Mesenchymal stem cell (in vitro differentiated cells and primary cell): ENCODE measurements at regions not wholly inside any gene's neighbourhood (a gene's known extent, or its start where the extent isn't known, plus 50 kb on each side); places are given as distances from the start of the nearest gene placed in this dataset.
"Not testable (repeated sequence)": the region's sequence is repeated elsewhere in the genome, so short reads cannot be mapped to it uniquely, and the experiment has no call there.

ENCODE experiments used
- DNase-seq: peaks from one replicate; pipeline ENCODE4 v3.0.0-alpha.2; 2013
- H2AFZ ChIP-seq: one replicate; pipeline ENCODE4 v1.6.1; 2013; ENCODE audit warnings: low read depth, mild to moderate bottlenecking, control low read depth, inconsistent platforms, low read length, moderate library complexity
- H2AK5ac ChIP-seq: 2 replicates; pipeline ENCODE4 v1.6.1; 2013; ENCODE audit warnings: low read length, moderate library complexity, mild to moderate bottlenecking, inconsistent platforms; ENCODE audit not compliant: severe bottlenecking
- H2BK120ac ChIP-seq: one replicate; pipeline ENCODE4 v1.6.1; 2013; ENCODE audit warnings: low read depth, mild to moderate bottlenecking, inconsistent platforms, low read length, moderate library complexity
- H2BK12ac ChIP-seq, 2 experiments: one replicate each; pipeline ENCODE4 v1.6.1; 2013; ENCODE audit warnings: inconsistent platforms in 2 of 2, low read length in 2 of 2, mild to moderate bottlenecking in 2 of 2, moderate library complexity in 2 of 2, control low read depth in 1 of 2
- H2BK15ac ChIP-seq: one replicate; pipeline ENCODE4 v1.6.1; 2013; ENCODE audit warnings: mild to moderate bottlenecking, low read depth, inconsistent platforms; ENCODE audit not compliant: poor library complexity, severe bottlenecking
- H2BK5ac ChIP-seq: 2 replicates; pipeline ENCODE4 v1.6.1; 2013; ENCODE audit warnings: low read depth, mild to moderate bottlenecking, low read length, control low read depth, inconsistent platforms; ENCODE audit not compliant: poor library complexity, severe bottlenecking
- H3K14ac ChIP-seq, 2 experiments: one replicate each; pipeline ENCODE4 v1.6.1; 2013; ENCODE audit warnings: inconsistent platforms in 2 of 2, low read length in 2 of 2, control low read depth in 1 of 2, mild to moderate bottlenecking in 1 of 2, moderate library complexity in 1 of 2
- H3K18ac ChIP-seq, 2 experiments: one replicate each; pipeline ENCODE4 v1.6.1; 2013; ENCODE audit warnings: inconsistent platforms in 2 of 2, low read length in 2 of 2, control low read depth in 1 of 2, low read depth in 1 of 2, mild to moderate bottlenecking in 1 of 2
- H3K23ac ChIP-seq, 2 experiments: one replicate each; pipeline ENCODE4 v1.6.1; 2013; ENCODE audit warnings: inconsistent platforms in 2 of 2, low read length in 2 of 2, mild to moderate bottlenecking in 2 of 2, moderate library complexity in 2 of 2, control low read depth in 1 of 2
- H3K27ac ChIP-seq: 2 replicates; pipeline ENCODE4 v1.5.1; 2013; ENCODE audit warnings: mild to moderate bottlenecking, moderate library complexity, low read length, control low read depth, inconsistent platforms; ENCODE audit not compliant: poor library complexity, severe bottlenecking
- H3K27me3 ChIP-seq, 2 experiments: 2 replicates each; pipeline versions ENCODE4 v1.6.1 to v1.7.0; 2013; ENCODE audit warnings: low read length in 2 of 2, mild to moderate bottlenecking in 2 of 2, moderate library complexity in 2 of 2, control low read depth in 1 of 2, inconsistent platforms in 1 of 2; ENCODE audit not compliant: control insufficient read depth in 1 of 2, insufficient read depth in 1 of 2
- H3K36me3 ChIP-seq, 2 experiments: 2 replicates each; pipeline versions ENCODE4 v1.6.1 to v1.7.0; 2013; ENCODE audit warnings: low read length in 2 of 2, control low read depth in 1 of 2, inconsistent platforms in 1 of 2, low read depth in 1 of 2, mild to moderate bottlenecking in 1 of 2; ENCODE audit not compliant: insufficient read depth in 2 of 2, control insufficient read depth in 1 of 2
- H3K4ac ChIP-seq, 2 experiments: one replicate each; pipeline ENCODE4 v1.6.1; 2013; ENCODE audit warnings: inconsistent platforms in 2 of 2, low read length in 2 of 2, mild to moderate bottlenecking in 2 of 2, moderate library complexity in 2 of 2, control low read depth in 1 of 2, low read depth in 1 of 2
- H3K4me1 ChIP-seq: 2 replicates; pipeline ENCODE4 v1.6.1; 2013; ENCODE audit warnings: low read depth, low read length, control low read depth; ENCODE audit not compliant: control insufficient read depth, insufficient read depth
- H3K4me2 ChIP-seq: 2 replicates; pipeline ENCODE4 v1.6.1; 2013; ENCODE audit warnings: low read length, mild to moderate bottlenecking, inconsistent platforms; ENCODE audit not compliant: poor library complexity, severe bottlenecking
- H3K4me3 ChIP-seq, 2 experiments: 2 replicates each; pipeline versions ENCODE4 v1.5.1 to v1.7.0; 2013; ENCODE audit warnings: low read length in 2 of 2, mild to moderate bottlenecking in 2 of 2, control low read depth in 1 of 2, low read depth in 1 of 2; ENCODE audit not compliant: insufficient read depth in 1 of 2
- H3K79me1 ChIP-seq: replicated peaks from 2 replicates; pipeline ENCODE4 v1.6.1; 2013; ENCODE audit warnings: mild to moderate bottlenecking, control low read depth, low read length, inconsistent platforms; ENCODE audit not compliant: poor library complexity, severe bottlenecking
- H3K9ac ChIP-seq: 2 replicates; pipeline ENCODE4 v1.7.0; 2013; ENCODE audit warnings: mild to moderate bottlenecking, low read length, moderate library complexity
- H3K9me3 ChIP-seq: 2 replicates; pipeline ENCODE4 v1.7.0; 2013; ENCODE audit warnings: mild to moderate bottlenecking, low read length; ENCODE audit not compliant: control insufficient read depth
- H4K8ac ChIP-seq: one replicate; pipeline ENCODE4 v1.6.1; 2013; ENCODE audit warnings: inconsistent platforms, mild to moderate bottlenecking, low read length, moderate library complexity
- H4K91ac ChIP-seq: one replicate; pipeline ENCODE4 v1.6.1; 2013; ENCODE audit warnings: mild to moderate bottlenecking, low read length, inconsistent platforms
- WGBS: methylation state at CpG from one replicate; pipeline ENCODE4 v1.1.7; 2013; ENCODE audit warnings: mixed read lengths; 5-methylcytosine and 5-hydroxymethylcytosine counted together

DNA sequence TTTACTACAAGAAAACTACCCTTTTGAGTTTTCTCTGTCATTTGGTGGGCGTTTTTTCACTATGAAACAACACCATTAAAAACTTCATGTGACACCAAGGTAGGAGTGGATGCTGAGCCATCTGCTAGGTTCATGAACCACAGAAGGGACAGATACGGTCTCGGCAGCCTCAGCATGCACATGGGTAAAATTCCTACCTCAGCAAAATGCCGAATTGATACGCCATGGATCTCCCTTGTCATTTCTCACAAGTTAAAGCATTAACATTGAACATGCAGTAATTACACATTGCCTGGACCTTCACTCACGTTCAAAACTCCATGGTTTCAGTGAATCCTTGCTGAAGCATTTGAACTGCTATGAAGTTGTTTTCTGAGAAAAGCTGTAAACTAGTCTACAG is 121.5 kb upstream of the EGR2 start:
- no peak overlapping the region for H2BK12ac ChIP-seq
- H3K27me3 ChIP-seq = no peaks in the 10 kb centered on the region
- no peak overlapping the region for H2AK5ac ChIP-seq
- H2BK5ac ChIP-seq = no peak overlapping the region
- no peaks in the 10 kb centered on the region for H3K36me3 ChIP-seq
- no peaks in the 10 kb centered on the region for H3K9me3 ChIP-seq
- WGBS = 81% methylated on average over 6 of the region's 6 CpGs
- H3K79me1 ChIP-seq = no peaks in the 10 kb centered on the region
- no peaks in the 10 kb centered on the region for H3K4me1 ChIP-seq
- H2AFZ ChIP-seq = no peak overlapping the region
- H3K18ac ChIP-seq = no peak overlapping the region
- H4K91ac ChIP-seq = no peak overlapping the region
- no peak for DNase-seq
- no peak overlapping the region for H3K23ac ChIP-seq
- no peak overlapping the region for H2BK15ac ChIP-seq
- no peak overlapping the region for H4K8ac ChIP-seq
- no peak overlapping the region for H3K4ac ChIP-seq
- no peak overlapping the region for H2BK120ac ChIP-seq
- no peak overlapping the region for H3K4me3 ChIP-seq
- no peak overlapping the region for H3K9ac ChIP-seq
- no peak overlapping the region for H3K14ac ChIP-seq
- no peak overlapping the region for H3K27ac ChIP-seq
- no peak overlapping the region for H3K4me2 ChIP-seq

DNA sequence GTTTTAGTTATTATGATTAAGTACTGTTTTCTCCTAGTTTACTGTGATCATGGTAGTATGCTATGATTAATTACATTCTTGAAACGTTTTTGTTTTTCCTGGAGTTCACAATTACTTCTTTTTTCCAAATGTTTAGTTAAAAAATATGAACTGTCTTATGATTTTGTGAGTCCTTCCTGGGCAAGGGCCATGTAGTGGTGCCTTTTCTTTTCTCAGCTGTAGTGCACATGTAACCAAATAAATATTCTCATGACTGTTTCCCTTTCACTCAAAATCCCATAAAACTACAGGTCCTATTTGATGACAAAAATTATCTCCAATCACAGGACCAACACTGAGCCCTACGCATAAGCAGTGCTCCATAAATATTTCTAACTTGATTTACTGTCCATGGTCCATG is 118.9 kb upstream of the EGR2 start:
- Histone ChIP-seq H3K23ac (no peak overlapping the region), H4K8ac (no peak overlapping the region), H3K4me3 (no peak overlapping the region), H3K9ac (no peak overlapping the region), H3K27ac (no peak overlapping the region), H2BK12ac (no peak overlapping the region), H2BK120ac (no peak overlapping the region), H3K9me3 (no peaks in the 10 kb centered on the region), H4K91ac (no peak overlapping the region), H2AFZ (no peak overlapping the region), H3K79me1 (no peaks in the 10 kb centered on the region), H3K36me3 (no peaks in the 10 kb centered on the region), H3K4me1 (no peaks in the 10 kb centered on the region), H3K14ac (no peak overlapping the region), H2BK5ac (no peak overlapping the region), H2BK15ac (no peak overlapping the region), H3K4ac (no peak overlapping the region), H3K4me2 (no peak overlapping the region), H3K18ac (no peak overlapping the region), H2AK5ac (no peak overlapping the region), H3K27me3 (no peaks in the 10 kb centered on the region)
- no peak for DNase-seq
- WGBS = 95% methylated on average over 1 of the region's 2 CpGs

DNA sequence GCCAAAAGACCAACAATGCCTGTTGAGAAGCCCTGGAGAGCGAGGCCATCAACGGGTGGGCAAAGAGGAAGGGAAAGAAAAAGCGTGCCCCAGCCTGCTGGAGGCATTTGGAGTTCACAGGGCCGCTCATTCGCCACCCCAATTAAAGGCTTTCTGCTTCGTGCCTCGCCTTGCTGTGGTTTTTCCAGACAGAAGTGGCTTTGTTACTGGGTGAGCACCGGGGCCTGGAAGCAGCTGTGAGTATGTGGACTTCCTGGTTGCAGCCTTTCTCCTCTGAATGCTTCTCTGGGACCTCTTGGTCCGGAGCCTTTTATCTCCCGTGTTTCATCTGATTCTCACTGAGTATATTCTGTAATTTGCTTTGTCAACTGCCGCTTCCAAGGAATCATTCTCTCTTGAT is 118.1 kb upstream of the EGR2 start:
- Histone ChIP-seq H2AFZ (no peak overlapping the region), H3K23ac (no peak overlapping the region), H2BK120ac (no peak overlapping the region), H4K8ac (no peak overlapping the region), H3K9me3 (no peaks in the 10 kb centered on the region), H3K18ac (no peak overlapping the region), H2BK5ac (no peak overlapping the region), H3K4me3 (no peak overlapping the region), H4K91ac (no peak overlapping the region), H2BK15ac (no peak overlapping the region), H3K4me2 (no peak overlapping the region), H3K36me3 (no peaks in the 10 kb centered on the region), H3K27ac (no peak overlapping the region), H3K27me3 (no peaks in the 10 kb centered on the region), H2AK5ac (no peak overlapping the region), H3K79me1 (no peaks in the 10 kb centered on the region), H3K9ac (no peak overlapping the region), H3K4me1 (no peaks in the 10 kb centered on the region), H3K4ac (no peak overlapping the region), H3K14ac (no peak overlapping the region), H2BK12ac (no peak overlapping the region)
- 76% methylated on average over 10 of the region's 11 CpGs for WGBS
- DNase-seq = no peak

DNA sequence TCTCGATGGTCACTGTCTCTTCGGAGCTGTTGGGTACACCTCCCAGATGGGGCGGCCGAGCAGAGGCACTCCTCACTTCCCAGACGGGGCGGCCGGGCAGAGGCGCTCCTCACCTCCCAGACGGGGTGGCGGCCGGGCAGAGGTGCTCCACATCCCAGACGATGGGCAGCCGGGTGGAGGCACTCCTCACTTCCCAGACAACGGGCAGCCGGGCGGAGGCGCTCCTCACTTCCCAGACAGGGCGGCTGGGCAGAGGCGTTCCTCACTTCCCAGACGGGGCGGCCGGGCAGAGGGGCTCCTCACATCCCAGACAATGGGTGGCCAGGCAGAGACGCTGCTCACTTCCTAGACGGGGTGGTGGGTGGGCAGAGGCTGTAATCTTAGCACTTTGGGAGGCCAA is 112.6 kb upstream of the EGR2 start:
- H2AFZ ChIP-seq, H3K4me3 ChIP-seq, H3K36me3 ChIP-seq, H3K23ac ChIP-seq, H3K9ac ChIP-seq, H3K18ac ChIP-seq, H3K27me3 ChIP-seq, H3K27ac ChIP-seq, H4K8ac ChIP-seq, H2BK120ac ChIP-seq, H3K4ac ChIP-seq, H2BK12ac ChIP-seq, H3K14ac ChIP-seq, H3K4me2 ChIP-seq, H2AK5ac ChIP-seq, H4K91ac ChIP-seq, H3K79me1 ChIP-seq, H2BK15ac ChIP-seq, H3K9me3 ChIP-seq, H2BK5ac ChIP-seq, H3K4me1 ChIP-seq, DNase-seq: not testable (repeated sequence)
- 81% methylated on average over 11 of the region's 24 CpGs for WGBS
